ENCODE measurements at regions not wholly inside any gene's neighbourhood (a gene's known extent, or its start where the extent isn't known, plus 50 kb on each side); places are given as distances from the start of the nearest gene placed in this dataset.

- Histone ChIP-seq H3K27me3 (replicated peaks in 1 of 7) (no peaks in the 10 kb centered on the region), H3K27ac (no peak overlapping the region), H3K4me3 (no peak overlapping the region), H3K9me3 (peaks cover 0 to 7% (median 0%) of the 10 kb centered on the region in 8 donors), H3K36me3 (no peaks in the 10 kb centered on the region), H3K4me1 (no peaks in the 10 kb centered on the region)
- WGBS, 5 donors = 72 to 88% (median 77%) methylated on average over 4 of the region's 4 CpGs
- intact Hi-C loops (cut with DNase I; ENCODE audit: low total_unique reads) = no loop called here
- DNase-seq = no peak
- no peak for TF ChIP-seq POLR2A (IDR thresholded peaks at IDR 0.05)
- TF ChIP-seq CTCF (IDR thresholded peaks at IDR 0.05 in 8 of 11, conservative IDR thresholded peaks at IDR 0.05 in 3 of 11) = no peak
- TF ChIP-seq POLR2AphosphoS5 (IDR thresholded peaks at IDR 0.05) = no peak
Observed at GRCh38 chr2:164302786-164303185, 318.5 kb downstream of the GRB14 start.

GRCh38 chr2:164288235-164288634, 333.0 kb downstream of the GRB14 start:
- no peak for DNase-seq
- H3K4me1 ChIP-seq = no peaks in the 10 kb centered on the region
- 80 to 83% (median 82%) methylated on average over 4 of the region's 4 CpGs for WGBS, 5 donors
- TF ChIP-seq CTCF (IDR thresholded peaks at IDR 0.05 in 8 of 11, conservative IDR thresholded peaks at IDR 0.05 in 3 of 11) (no peak), POLR2A (IDR thresholded peaks at IDR 0.05) (no peak)
- no peaks in the 10 kb centered on the region for H3K27me3 ChIP-seq (replicated peaks in 1 of 7)
- no peak overlapping the region for H3K4me3 ChIP-seq
- H3K36me3 ChIP-seq = no peaks in the 10 kb centered on the region
- no peak overlapping the region for H3K27ac ChIP-seq
- intact Hi-C loops (cut with DNase I; ENCODE audit: low total_unique reads) = no loop called here
- peaks cover 0 to 28% (median 6%) of the 10 kb centered on the region in 8 donors for H3K9me3 ChIP-seq

GRCh38 chr2:164287056-164287455, 334.2 kb downstream of the GRB14 start:
- no peaks in the 10 kb centered on the region for H3K36me3 ChIP-seq
- DNase-seq = no peak
- 70 to 84% (median 78%) methylated on average over 2 of the region's 2 CpGs for WGBS, 5 donors
- H3K4me3 ChIP-seq = no peak overlapping the region
- no peak overlapping the region for H3K27ac ChIP-seq
- H3K4me1 ChIP-seq = no peaks in the 10 kb centered on the region
- H3K9me3 ChIP-seq = peaks cover 0 to 18% (median 4%) of the 10 kb centered on the region in 8 donors
- intact Hi-C loops (cut with DNase I; ENCODE audit: low total_unique reads) = no loop called here
- no peaks in the 10 kb centered on the region for H3K27me3 ChIP-seq (replicated peaks in 1 of 7)
- TF ChIP-seq POLR2AphosphoS5 (IDR thresholded peaks at IDR 0.05) = no peak
- TF ChIP-seq CTCF (IDR thresholded peaks at IDR 0.05 in 8 of 11, conservative IDR thresholded peaks at IDR 0.05 in 3 of 11) = no peak
- TF ChIP-seq POLR2A (IDR thresholded peaks at IDR 0.05) = no peak

- H3K4me3 ChIP-seq = no peak overlapping the region
- intact Hi-C loops (cut with DNase I; ENCODE audit: low total_unique reads) = no loop called here
- H3K27ac ChIP-seq = no peak overlapping the region
- TF ChIP-seq POLR2AphosphoS5 (IDR thresholded peaks at IDR 0.05) (no peak), POLR2A (IDR thresholded peaks at IDR 0.05) (no peak), CTCF (IDR thresholded peaks at IDR 0.05 in 8 of 11, conservative IDR thresholded peaks at IDR 0.05 in 3 of 11) (no peak)
- H3K9me3 ChIP-seq = peaks cover 0 to 11% (median 1%) of the 10 kb centered on the region in 8 donors
- WGBS, 5 donors = 81 to 89% (median 89%) methylated on average over 2 of the region's 2 CpGs
- H3K4me1 ChIP-seq = no peaks in the 10 kb centered on the region
- H3K27me3 ChIP-seq (replicated peaks in 1 of 7) = no peaks in the 10 kb centered on the region
- H3K36me3 ChIP-seq = no peaks in the 10 kb centered on the region
- no peak for DNase-seq
Observed at GRCh38 chr2:164285576-164285975, 335.7 kb downstream of the GRB14 start.

Measured in spleen (tissue), 11 donors.